Adrenal gland (tissue), 5 donors: ENCODE measurements at regions not wholly inside any gene's neighbourhood (a gene's known extent, or its start where the extent isn't known, plus 50 kb on each side); places are given as distances from the start of the nearest gene placed in this dataset.
"Not testable (repeated sequence)": the region's sequence is repeated elsewhere in the genome, so short reads cannot be mapped to it uniquely, and the experiment has no call there.

ENCODE experiments used
- POLR2A ChIP-seq, 2 donors: fragments of 450-650 bp; IDR thresholded peaks; one replicate each; pipeline ENCODE4 v1.6.1; 2017; ENCODE audit warnings: antibody characterized with exemption in 2 of 2, mild to moderate bottlenecking in 2 of 2, moderate library complexity in 1 of 2
- TF ChIP-seq, protein P1 (sequence below), 6 experiments: fragments of 450-650 bp in 4 of 6; fragments of 200-600 bp in 2 of 6; sonication (generic) in 1 of 6; IDR thresholded peaks; 1 replicate in 5 of 6; 2 replicates in 1 of 6; pipeline versions ENCODE4 v1.5.1 to v1.8.0; 2016 to 2021; ENCODE audit warnings: antibody characterized with exemption in 6 of 6, mild to moderate bottlenecking in 2 of 6, moderate library complexity in 1 of 6
- donor health status: DM: no; HTN: no; CAD: no.

DNA sequence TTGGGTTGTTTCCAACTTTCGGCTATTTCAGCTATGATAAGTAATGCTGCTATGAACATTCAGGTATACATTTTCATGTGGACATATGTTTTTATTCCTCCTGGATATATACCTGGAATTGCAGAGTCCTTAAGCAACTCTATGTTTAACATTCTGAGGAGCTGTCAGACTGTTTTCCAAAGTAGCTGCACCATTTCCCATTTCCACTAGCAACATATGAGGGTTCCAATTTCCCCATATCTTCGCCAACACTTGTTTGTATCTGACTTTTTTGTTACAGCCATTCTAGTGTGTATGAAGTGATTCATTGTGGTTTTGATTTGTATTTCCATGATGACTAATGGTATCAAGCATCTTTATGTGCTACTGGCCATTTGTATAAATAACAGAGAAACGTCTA lies 295.7 kb downstream of the CEP170 start:
- TF ChIP-seq, protein P1, sequence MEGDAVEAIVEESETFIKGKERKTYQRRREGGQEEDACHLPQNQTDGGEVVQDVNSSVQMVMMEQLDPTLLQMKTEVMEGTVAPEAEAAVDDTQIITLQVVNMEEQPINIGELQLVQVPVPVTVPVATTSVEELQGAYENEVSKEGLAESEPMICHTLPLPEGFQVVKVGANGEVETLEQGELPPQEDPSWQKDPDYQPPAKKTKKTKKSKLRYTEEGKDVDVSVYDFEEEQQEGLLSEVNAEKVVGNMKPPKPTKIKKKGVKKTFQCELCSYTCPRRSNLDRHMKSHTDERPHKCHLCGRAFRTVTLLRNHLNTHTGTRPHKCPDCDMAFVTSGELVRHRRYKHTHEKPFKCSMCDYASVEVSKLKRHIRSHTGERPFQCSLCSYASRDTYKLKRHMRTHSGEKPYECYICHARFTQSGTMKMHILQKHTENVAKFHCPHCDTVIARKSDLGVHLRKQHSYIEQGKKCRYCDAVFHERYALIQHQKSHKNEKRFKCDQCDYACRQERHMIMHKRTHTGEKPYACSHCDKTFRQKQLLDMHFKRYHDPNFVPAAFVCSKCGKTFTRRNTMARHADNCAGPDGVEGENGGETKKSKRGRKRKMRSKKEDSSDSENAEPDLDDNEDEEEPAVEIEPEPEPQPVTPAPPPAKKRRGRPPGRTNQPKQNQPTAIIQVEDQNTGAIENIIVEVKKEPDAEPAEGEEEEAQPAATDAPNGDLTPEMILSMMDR (IDR thresholded peaks at IDR 0.05) = not testable (repeated sequence)
- TF ChIP-seq POLR2A (IDR thresholded peaks at IDR 0.05) = not testable (repeated sequence)
